DMS53 (cell line): ENCODE measurements at regions not wholly inside any gene's neighbourhood (a gene's known extent, or its start where the extent isn't known, plus 50 kb on each side); places are given as distances from the start of the nearest gene placed in this dataset.
"Not testable (repeated sequence)": the region's sequence is repeated elsewhere in the genome, so short reads cannot be mapped to it uniquely, and the experiment has no call there.

ENCODE experiments used
- DNase-seq: peaks from one replicate; lab custom pipeline; 2025; lab: John Stamatoyannopoulos, UW

DNA sequence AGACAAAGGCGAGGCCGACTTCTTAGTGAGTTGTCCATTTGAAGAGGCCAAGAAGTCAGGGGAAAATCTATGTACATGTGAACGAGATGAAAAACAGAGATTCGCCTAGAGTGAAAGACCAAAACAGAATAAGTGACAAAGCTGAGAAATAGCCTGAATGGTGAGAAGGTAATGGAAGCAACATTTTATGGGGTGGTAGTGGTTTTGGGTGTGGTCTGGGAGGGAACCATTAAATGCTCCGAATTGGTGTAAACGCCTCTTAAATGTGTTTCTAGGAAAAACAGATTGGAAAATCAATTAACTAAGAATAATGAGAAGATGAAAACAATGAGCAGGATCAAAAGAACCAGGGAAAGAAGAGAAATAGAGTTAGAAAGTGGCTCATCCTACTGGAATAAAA is 83.8 kb upstream of the MANSC4 start:
- no peak for DNase-seq

DNA sequence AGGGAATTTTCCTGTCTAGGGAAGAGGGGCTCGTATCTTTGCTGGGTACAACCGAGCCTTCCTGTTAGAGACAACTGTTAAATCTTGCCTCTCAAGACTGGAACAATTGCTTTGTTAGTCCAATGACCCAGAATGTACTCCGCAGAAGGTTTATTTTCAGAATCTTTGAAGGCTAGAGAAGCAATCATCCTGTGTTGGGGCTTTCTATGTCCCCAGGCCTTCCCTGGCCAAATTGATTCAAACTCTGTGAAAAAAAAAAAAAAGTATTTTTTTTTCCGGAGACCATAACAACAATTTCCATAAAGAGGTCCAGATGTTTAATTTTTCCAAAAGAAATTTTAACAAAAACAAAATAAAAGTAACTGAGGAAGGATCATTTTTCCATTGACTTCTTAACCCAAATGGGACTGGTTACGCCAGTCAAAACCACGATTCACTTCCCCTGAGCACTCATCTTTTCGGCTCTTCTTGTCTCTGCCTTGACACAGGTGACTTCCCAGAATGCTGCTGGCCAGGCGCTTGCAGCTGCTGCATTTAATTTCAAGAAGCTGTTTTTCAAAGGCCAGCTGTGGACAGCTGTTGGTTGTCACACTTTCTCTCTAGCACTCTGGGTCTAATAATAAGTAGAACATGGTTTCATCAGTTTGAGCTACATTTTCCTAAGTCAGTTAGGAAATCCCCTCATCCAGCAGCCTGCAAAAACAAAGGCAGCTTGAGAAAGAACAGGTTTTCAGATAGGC is 81.6 kb upstream of the MANSC4 start:
- DNase-seq = no peak

DNA sequence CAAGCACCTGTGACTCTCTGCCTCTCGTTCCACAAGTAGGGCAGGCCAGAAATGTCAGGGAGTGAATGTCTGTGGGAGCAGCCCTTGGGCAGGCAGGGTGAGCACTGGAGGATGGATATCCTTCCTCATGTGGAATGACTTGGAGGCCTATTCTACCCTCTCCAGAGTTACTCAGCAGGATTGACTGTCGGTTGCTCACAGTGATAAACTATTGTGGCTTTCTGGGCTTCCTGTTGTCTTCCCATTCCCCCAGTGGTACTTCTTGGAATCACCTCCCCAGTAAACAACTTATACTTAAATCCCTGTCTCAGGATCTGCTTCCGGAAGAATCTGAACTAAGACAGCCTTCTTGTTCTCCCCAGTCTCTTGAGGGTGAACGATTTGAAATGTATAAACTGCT is 79.6 kb upstream of the MANSC4 start:
- DNase-seq = no peak

DNA sequence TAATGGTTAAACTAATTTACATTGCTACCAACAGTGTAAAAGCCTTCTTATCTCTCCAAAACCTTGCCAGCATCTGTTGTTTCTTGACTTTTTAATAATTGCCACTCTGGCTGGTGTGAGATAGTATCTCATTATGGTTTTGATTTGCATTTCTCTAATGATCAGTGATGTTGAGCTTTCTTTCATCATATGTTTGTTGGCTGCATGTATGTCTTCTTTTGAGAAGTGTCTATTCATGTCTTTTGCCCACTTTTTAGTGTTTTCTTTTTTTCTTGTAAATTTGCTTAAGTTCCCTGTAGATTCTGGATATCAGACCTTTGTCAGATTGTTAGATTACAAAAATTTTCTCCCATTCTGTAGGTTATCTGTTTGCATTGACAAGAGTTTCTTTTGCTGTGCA is 77.0 kb upstream of the MANSC4 start:
- DNase-seq = not testable (repeated sequence)

DNA sequence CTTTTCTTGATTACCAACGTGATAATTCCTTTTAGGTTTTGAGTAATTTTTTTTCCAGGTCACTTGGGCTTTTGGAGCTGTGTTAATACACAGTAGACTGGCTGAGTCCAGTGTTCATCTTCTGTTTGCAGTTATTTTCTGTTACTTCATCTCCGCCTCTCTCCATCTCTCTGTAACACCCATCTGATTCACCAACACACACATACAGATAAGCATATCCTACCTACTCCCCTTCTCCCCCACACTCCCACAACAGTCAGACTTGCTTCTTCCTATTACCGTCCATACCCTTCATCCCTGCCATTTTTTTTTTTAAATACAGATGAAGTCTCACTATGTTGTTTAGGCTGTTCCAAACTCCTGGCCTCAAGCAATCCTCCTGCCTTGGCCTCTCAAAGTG is 72.7 kb upstream of the MANSC4 start:
- no peak for DNase-seq
